ENCODE measurements at regions not wholly inside any gene's neighbourhood (a gene's known extent, or its start where the extent isn't known, plus 50 kb on each side); places are given as distances from the start of the nearest gene placed in this dataset.

DNA sequence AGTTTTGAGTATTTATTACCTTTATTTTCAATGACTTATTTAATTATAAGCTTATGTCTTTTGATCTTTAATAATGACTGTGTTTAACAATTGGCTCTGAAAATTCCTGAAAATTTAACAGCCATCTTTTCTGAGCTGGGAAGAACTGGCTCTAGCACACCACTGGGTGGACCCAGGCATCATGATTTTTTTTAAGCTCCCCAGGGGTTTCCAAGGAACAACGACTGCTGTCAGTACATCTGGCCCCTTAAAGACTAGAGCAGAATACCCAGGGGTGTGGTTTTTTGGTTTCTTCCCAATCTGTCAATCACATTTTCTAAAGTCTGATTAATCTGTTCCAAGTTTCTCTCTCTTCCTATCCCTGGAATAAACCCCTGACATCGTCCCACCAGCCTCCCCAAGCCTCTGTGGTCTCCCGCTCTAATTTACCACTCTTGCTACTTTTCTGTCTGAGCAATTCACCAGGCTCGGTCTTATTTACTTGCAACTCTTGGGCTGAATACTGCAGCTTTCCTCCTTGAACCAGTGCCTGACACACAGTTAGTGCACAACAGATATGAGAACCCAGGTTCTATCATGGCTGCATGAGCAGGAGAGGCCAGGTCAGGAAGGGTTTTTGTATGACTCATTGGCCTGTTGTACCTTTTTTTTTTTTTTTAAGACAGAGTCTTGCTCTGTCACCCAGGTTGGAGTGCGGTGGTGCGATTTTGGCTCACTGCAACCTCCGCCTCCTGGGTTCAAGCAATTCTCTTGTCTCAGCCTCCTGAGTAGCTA, 321.9 kb downstream of the ZSWIM6 start:
- DNase-seq: no peak

DNA sequence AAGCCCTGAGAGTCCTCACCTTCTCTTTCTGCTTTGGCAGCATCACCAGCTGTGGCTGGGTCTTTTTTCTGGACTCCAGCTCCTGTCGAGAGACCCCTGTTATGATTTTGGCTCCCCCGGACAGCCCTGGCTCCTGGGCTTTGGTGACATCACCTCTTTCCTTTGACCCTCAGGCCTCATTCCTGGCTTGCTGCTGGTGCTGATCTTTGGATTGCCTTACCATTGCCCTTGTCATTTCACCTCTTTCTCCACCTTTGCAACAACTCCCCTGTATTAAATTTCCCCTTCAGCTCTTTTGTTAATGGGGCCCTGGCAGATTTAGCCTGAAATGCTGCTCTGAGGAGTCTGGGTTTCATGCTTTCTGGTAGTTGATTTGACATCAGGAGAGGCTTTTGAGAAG, 322.8 kb downstream of the ZSWIM6 start:
- no peak for DNase-seq

DNA sequence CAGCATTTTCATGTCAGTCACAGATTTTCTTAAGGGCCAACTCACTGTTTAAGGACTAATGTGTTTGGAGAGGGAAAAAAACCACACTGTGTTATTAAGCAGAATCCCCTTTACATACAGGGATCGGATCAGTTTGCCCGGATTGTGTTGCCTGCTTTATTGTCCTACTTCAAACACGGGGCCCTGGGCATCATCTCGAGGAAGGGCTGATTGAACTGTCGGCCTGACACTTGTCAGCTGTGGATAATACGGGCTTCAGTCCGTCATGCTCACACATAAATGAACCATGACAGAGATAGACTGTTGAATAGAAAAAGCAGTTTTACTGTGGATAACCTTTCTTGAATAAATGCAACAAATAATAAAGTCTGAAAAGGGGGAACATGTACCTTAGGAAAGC, 325.0 kb downstream of the ZSWIM6 start:
- no peak for DNase-seq

DNA sequence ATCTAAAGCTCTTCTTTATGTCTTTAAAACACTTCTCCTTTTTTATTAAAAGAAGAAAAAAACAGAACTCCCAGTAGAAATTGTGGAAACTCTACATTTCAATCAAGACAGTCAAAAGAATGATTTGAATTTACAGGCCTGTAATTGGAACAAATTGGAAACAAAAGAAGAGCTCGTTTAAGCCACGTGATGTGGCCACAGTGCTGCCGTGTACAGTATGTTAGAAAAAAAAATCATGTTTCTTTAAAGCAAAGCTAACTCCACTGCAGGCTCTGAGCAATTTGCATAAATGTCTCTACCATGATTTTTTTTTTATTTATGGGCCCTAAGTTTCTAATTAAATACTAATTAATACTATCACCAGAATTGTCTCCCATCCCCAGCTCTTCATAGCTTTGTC, 325.6 kb downstream of the ZSWIM6 start:
- DNase-seq: no peak

DNA sequence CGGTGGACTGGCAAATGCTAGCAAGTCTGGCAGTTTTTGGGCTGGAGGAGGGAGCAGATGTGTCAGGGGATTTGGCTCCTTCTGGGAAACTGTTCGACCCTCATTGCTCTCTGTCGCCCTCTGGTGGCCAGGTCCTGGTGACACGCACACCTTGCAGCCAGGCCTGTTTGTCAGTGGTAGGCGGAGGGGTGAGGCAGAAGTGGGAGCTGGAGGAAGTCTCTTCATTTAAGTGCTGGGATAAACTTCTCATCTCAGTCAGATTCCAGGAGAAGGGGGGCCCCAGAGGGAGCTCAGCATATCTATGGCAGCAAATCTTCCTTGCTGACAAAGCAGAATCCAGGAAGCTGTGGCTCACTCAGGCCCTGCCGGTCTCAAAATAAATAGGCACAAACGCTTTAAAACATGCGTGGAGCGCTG, 326.5 kb downstream of the ZSWIM6 start:
- peak; percentile 12 for DNase-seq

DNA sequence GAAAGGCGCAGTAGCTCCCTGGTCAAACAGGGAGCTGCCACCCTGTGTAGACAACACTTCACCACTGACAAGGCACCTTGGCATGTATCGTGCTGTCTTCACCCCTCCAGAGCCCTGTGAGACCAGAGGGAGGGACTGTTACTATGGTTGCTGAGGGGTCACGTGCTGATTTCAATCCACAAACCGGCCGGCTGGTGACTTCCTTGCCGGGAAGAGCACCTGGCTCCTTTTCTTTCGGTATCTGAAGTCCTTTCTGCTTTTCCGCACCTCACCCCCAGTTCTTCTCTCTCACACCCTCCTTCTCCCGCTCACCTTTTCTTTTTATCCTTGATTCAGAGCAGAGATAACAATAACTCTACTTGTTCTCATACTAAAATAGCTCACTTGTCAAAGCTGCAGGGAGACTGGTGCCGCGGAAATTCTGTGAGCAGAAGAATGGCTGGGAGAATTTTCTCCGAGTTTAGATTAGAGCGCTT, 327.2 kb downstream of the ZSWIM6 start:
- no peak for DNase-seq

DNA sequence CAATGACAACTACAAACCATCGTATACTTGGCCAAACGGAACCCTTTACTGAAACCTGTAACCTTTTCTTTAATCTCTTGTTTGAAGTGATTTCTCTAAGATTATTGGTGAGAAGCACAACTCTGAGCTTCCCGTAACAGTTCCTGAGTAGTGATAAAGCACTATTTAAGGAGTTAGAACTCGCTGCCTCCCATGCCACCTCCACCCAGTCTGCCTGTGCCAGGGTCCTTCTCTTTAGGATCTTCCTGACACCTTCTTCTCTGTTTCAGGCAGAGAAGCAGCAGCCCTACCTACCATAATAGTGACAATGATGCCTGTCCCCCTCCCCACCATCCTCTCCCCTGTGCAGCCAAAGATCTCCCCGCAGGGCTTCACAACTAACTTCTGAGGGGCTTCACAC, 330.6 kb downstream of the ZSWIM6 start:
- DNase-seq: no peak

DNA sequence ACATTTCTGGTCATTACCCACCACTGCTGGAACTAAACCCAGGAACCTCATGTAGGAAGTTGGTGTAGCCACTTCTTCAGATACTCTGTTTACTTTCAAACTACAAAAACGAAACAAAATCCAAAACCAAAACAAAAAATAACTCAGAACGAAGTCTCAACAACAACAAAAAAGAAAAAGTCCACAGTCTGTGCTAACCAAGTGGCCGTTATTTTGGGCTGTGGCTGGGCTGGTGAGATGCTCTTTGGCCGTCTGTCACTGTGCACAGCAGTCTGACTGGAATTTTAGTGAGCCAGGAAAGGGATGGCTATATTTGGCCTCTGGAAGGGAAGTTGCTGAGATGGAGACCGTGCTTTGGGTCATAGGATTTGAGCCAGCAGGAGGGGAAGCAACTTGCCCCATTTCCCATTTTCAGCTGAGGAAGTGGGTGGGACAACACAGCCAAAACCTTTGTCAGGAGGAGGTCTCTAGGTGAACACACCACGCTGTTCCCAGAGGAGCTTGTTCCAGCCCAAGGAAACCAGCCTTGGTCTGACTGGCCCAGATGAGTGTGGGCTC, 334.1 kb downstream of the ZSWIM6 start:
- DNase-seq: no peak

DNA sequence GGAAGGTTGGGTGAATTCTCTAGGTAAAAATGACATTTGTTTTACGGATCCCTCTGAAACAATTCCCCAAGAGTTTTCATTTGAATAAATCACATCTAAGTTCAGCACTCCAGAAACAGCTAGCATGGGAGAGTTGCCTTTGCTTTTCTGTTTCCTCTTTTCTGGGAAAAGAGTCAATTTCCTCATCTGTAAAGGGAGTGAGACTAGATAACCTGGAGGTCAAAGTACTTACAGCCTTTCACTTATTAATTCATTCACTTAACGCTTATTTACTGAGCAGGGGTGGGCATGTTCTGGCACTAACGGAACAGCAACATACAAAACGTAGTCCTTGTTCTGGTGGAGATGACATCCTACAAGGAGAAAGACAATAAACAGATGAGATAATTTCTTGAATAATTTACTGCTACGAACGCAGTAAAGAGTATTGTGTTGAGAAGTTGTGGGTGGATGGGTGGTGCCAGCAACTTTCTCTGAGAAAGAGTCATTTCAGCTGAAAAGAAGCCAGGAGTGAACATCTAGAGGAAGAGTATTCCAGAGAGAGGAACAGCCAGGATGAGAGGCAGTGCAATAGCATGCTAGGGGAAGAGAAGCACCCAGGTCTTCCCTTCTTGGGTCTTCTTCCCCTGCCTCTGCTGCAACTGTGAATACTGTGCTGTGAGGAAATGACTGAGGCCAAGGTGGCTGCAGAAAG, 335.6 kb downstream of the ZSWIM6 start:
- no peak for DNase-seq

DNA sequence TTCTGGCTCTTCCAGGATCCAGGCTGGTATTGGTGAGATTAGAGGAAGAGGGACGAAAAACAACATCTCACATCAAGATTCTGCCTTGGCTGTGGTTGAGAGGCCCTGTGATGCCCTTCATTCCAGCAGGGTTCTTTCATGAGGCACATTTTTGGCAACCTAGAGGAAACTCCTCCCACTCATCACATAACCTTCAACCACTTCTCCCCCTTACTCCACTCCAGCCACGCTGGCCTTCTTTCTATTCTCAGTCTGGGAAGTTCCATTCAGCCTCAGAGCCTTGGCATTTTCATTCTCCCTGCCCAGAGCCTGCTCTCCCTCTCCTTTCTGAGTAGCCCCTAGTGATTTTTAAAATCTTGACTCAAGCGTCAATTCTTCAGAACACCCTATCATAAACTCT, 337.5 kb downstream of the ZSWIM6 start:
- DNase-seq: no peak

DNA sequence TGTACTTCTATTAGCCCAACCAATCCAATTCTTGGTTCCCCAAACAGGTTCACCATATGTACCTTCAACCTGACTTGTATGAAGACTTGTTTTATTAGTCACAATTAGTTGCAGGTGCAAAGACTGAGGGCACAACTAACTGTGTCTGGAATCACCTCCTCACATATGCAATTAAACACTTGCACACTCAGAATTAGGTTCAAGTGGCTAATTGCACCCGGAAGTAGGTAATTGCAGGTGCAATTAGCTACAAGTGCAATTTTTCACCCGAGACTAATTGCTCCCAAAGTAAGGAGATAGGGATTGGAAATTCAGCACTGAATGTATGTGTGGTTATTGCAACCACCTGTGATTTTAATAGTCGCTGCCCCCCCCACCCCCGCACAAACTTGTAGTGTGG, 338.9 kb downstream of the ZSWIM6 start:
- DNase-seq: no peak

DNA sequence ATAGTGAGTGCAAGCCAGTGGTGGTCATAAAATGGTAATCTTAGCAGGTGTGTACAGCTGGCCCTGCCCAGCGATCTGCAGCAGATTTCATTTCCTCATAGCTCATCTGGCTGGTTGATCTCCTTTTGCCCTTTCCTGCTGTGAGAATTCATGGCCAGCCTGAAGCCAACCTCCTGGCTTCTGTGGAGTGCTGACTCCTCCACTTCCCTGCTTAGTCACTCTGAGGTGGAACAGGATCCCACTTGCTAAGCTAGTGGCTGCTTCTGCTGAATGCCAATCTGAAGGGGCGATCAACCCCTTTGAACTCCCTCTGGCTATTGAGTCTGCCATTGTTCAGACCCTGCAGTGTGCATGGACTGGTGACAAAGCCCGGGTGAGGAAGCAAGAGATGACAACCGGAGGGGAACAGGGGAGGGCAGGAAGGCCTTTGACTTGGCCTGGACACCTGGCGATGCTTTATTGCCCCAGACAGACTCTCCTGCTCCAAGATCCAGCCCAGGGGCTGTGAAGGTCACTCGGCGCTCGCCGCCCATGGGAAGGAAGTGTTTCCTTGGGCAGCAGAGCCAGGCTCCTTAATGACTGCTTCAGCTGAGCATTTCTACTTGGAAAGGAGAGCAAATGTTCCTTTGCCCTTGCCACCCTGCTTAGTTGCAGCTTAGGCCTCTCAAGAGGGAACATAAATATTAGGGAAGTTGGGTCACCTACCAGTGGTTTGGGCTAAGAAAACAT, 341.1 kb downstream of the ZSWIM6 start:
- no peak for DNase-seq

DNA sequence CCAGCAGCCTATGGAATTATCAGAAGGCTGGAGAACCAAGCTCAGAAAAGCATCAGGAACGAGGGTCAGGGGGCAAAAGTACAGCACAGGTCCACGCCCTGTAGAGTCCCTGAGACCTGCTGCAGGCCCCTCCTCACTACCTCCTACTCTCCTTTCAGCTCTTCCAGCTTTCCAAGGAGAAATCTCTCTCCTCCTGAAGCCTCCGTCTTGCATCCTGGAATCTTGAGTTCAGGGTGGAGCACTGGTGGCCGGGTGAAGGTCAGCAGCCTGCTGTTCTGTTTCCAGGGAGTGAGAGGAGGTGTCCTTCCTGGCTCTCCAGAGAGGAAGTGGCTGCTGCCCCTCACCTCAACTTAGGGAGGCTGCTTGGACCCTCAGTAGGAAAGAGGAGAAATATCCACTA, 342.3 kb downstream of the ZSWIM6 start:
- DNase-seq: no peak

DNA sequence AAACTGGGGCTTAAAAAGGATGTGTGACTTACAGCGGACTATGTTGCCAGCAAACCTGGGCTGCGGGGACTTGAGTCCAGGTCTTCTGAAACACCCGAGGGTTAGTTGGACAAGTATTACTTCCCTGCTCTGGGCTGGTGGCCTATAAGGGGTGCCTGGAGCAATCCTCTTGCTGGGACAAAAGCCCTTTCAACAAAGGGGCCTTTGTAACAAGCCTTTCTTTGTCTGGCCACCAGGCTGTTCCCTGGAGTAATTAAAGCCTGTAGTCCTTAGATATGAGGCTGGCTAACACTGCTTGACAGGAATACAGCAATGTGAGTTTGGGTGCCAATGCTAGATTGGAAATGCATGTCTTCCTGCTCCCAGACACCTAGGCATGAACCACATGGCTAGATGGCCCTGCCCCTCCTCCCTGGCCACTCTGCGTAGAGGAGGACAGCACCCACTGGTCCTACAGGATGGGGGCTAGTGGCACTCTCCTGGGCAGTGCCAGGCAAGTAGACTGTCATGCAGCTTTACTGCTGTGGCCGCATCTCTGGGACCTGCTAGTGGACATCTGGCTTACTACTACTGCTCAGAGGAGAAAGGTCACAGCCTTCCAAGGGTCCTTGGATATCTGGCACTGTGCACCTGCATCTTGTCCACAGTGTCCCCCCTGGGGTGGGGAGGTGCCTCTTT, 343.1 kb downstream of the ZSWIM6 start:
- no peak for DNase-seq

DNA sequence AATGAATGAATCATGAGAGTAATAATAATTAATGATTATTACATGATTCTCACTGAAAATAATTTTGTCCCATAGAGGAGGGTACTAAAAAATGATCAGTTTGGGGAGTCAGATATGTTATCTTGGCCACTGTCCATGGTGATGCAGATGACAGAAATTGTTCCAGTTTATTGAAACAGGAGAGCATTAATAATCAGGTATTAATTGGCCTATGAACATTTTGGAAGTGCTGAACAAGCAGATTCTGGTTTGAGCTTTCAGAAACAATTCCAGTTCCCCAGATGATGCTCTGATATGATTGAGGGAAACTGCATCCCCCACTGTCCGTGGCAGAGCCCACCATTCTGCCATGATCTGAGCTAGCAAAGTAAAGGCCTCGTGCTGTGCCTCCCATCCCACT, 345.2 kb downstream of the ZSWIM6 start:
- no peak for DNase-seq

DNA sequence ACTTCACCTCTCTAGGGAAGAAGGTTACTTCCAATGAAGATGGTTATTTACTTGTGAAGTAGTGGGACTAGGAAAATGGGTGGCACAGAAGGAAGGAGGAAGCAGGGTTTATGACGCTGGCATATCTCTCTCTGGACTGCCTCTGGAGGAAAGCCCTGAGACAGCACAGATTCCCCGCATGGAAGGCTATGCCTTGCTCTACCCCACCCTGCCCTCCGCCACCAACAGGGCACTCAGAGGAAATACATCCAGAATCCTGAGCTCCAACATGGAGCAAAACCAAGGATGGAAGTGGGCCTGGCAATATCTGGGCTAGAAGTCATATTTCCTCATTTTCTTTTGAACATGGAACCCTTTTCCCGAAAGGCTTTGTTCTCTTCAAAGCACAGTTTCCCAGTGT, 346.9 kb downstream of the ZSWIM6 start:
- no peak for DNase-seq

DNA sequence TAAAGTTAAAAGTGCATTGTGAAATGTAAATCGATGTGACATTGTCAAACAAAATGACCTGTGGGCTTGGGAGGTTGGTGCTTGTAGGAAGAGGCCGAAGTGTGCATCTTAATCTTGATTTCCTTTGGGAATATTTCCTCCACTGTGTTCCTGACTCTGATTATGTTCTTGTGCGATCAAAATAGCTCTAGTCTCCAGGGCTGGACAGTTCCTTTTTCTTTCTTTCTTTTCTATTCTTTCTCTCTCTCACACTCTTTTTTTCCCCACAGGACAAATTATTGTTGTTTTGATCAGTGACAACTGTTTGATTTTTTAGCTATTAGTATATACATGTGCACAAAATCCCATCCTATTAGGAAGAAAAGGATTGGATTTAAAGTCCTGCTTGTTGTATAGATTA, 347.5 kb downstream of the ZSWIM6 start:
- no peak for DNase-seq

DNA sequence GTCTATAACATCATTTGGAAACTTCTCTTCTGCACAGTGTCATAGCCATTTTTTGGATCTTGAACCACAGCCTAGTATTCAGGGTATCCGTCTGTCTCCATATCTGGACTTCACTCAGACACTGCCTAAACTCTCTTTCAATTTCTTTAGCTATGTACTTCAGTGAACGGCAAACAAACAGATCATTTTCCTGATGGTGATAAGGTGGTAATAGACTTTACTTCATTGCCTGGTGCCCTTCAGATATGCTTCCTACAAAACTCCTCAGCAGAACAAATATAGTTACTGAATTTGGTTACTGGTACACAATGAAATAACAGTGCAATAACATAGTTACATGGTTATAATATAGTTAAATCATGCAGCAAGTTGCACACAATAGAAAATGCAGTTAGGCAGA, 348.2 kb downstream of the ZSWIM6 start:
- no peak for DNase-seq

DNA sequence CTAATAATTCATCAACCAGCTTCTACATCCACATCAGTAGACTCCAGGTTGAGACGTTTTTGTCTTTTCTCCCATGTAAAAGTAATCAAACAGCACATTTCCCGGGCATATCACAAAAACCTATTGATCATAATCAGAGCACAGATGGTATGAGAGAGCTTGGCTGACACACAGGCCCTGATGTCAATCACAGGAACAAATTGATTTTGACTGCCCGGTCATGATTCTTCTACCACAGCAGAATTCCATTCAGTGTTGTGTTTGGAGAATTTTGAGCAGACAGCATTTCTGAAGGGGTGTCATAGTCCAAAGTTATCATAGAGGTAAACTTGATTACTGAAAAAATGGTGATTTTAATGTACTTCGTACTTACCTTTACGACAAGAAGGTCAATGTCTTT, 351.1 kb downstream of the ZSWIM6 start:
- DNase-seq: no peak

DNA sequence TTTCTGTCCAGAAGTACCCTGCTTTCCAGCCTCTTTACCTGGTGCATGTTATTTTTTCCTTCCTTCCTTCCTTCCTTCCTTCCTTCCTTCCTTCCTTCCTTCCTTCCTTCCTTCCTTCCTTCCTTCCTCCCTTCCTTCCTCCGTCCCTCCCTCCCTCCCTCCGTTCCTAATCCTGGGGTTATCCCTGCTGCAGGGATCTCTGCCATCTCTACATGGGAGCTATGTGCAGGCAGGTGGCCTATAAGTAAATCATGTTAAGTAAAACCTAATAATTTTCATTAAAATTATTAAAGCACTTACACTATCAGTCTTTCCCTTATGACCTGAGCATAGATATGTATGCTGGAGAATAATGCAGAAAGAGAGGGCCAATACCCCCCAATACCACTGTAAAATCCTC, 351.9 kb downstream of the ZSWIM6 start:
- DNase-seq: no peak

DNA sequence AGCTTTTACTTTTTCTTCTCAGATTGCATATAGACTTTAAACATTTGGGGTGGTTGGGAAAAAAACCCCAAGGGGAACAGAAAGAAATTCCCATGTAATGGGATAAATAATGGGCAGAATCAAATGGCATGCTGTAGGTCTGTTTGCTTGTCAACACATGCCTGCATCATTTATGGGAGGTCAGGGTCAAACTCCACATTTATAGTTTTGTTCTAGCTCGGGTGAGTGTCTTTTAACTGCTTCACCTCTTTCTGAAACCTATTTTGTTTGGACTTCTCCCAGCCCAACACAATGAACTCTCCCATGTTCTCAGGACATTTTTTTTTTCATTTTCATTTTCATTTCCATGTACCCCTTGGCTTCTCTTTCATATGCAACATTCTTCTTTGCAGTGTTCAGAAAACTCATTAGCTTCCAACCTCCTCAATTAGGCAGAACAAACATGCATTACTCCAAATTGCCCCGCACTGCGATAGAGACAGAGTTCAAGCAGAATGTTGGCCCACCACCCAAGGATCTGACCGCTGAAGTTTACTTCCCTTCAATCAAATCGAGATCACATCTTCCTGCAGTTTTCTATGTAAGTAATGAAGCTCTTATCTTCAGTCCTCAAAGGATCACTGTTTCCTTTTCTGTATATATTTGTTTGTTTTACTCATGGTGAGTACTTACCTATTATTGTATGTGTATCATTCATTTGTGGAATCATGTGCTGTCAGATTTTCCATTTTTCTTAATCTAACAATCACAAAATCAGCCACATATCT, 354.6 kb downstream of the ZSWIM6 start:
- DNase-seq: no peak

DNA sequence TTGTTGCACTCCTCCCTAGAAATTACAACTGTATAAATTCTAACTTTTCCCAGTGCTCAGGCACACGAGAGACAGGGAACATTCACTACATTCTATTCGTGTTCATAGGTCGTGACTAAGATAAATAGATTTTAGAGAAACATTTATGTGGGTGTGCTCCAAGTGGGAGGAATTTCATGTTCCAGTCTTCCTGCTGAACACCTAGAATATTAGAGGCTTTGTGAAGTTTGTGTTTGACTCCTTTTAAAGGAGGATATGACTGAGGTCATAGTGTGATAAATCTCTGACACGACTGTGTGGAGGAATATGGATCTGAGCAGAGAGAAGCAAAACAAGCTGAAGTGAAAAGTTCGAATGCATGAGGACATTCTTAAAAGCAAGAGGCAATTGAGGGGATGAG, 355.3 kb downstream of the ZSWIM6 start:
- no peak for DNase-seq
